Mesendoderm (in vitro differentiated cells): ENCODE measurements at regions not wholly inside any gene's neighbourhood (a gene's known extent, or its start where the extent isn't known, plus 50 kb on each side); places are given as distances from the start of the nearest gene placed in this dataset.

ENCODE experiments used
- DNase-seq: peaks from one replicate; pipeline ENCODE4 v3.0.0; 2013
- H2AK5ac ChIP-seq: 2 replicates; pipeline ENCODE4 v1.6.1; 2013; ENCODE audit warnings: low read length, inconsistent platforms
- H2BK120ac ChIP-seq: 2 replicates; pipeline ENCODE4 v1.6.1; 2013; ENCODE audit warnings: low read depth, mild to moderate bottlenecking, low read length, moderate library complexity, mixed read lengths
- H2BK15ac ChIP-seq: replicated peaks from 2 replicates; pipeline ENCODE4 v1.6.1; 2013; ENCODE audit warnings: low read depth, mild to moderate bottlenecking, moderate library complexity
- H2BK5ac ChIP-seq: 2 replicates; pipeline ENCODE4 v1.6.1; 2013; ENCODE audit warnings: low read length, inconsistent platforms
- H3K18ac ChIP-seq: 2 replicates; pipeline ENCODE4 v1.6.1; 2013; ENCODE audit warnings: mild to moderate bottlenecking, low read length, mixed read lengths
- H3K23ac ChIP-seq: one replicate; pipeline ENCODE4 v1.6.1; 2013; ENCODE audit warnings: low read length
- H3K27ac ChIP-seq: 2 replicates; pipeline ENCODE4 v1.5.1; 2013; ENCODE audit warnings: low read depth, mild to moderate bottlenecking, inconsistent platforms, low read length, moderate library complexity
- H3K27me3 ChIP-seq: 2 replicates; pipeline ENCODE4 v1.6.1; 2013; ENCODE audit warnings: low read length, control low read depth, mild to moderate bottlenecking, inconsistent platforms; ENCODE audit not compliant: insufficient read depth, poor library complexity
- H3K36me3 ChIP-seq: 2 replicates; pipeline ENCODE4 v1.6.1; 2013; ENCODE audit warnings: low read length, inconsistent platforms; ENCODE audit not compliant: control insufficient read depth, insufficient read depth
- H3K4ac ChIP-seq: one replicate; pipeline ENCODE4 v1.6.1; 2013; ENCODE audit warnings: low read depth, mild to moderate bottlenecking, low read length, moderate library complexity
- H3K4me1 ChIP-seq: 2 replicates; pipeline ENCODE4 v1.6.1; 2013; ENCODE audit warnings: low read depth, low read length, inconsistent platforms; ENCODE audit not compliant: control insufficient read depth
- H3K4me2 ChIP-seq: 2 replicates; pipeline ENCODE4 v1.6.1; 2013; ENCODE audit warnings: low read length
- H3K4me3 ChIP-seq: 2 replicates; pipeline ENCODE4 v1.5.1; 2013; ENCODE audit warnings: mild to moderate bottlenecking, low read length
- H3K56ac ChIP-seq: one replicate; pipeline ENCODE4 v1.6.1; 2013; ENCODE audit warnings: low read length
- H3K79me1 ChIP-seq: 2 replicates; pipeline ENCODE4 v1.6.1; 2013; ENCODE audit warnings: low read length, inconsistent platforms
- H3K79me2 ChIP-seq: 2 replicates; pipeline ENCODE4 v1.6.1; 2013; ENCODE audit warnings: mild to moderate bottlenecking, low read length; ENCODE audit not compliant: control insufficient read depth, insufficient read depth
- H3K9ac ChIP-seq: 2 replicates; pipeline ENCODE4 v1.6.1; 2013; ENCODE audit warnings: low read length, inconsistent platforms
- H4K5ac ChIP-seq: one replicate; pipeline ENCODE4 v1.6.1; 2013; ENCODE audit warnings: low read length
- H4K8ac ChIP-seq: one replicate; pipeline ENCODE4 v1.6.1; 2013; ENCODE audit warnings: low read depth, mild to moderate bottlenecking, control low read depth, low read length, moderate library complexity
- WGBS: extraction: QIAGEN DNeasy Blood & Tissue Kit; methylation state at CpG from one replicate; pipeline ENCODE4 v1.1.7; 2013; ENCODE audit warnings: low lambda C conversion rate, missing lambda C conversion rate; ENCODE audit not compliant: insufficient coverage; ENCODE audit errors: extremely low coverage; 5-methylcytosine and 5-hydroxymethylcytosine counted together

GRCh38 chr22:48103126-48103875 is 1340.9 kb downstream of the TBC1D22A start:
- no peak overlapping the region for H2BK120ac ChIP-seq
- no peaks in the 10 kb centered on the region for H3K79me1 ChIP-seq
- H2BK15ac ChIP-seq: no peak overlapping the region
- no peak overlapping the region for H3K18ac ChIP-seq
- H2BK5ac ChIP-seq: no peak overlapping the region
- no peak overlapping the region for H3K4ac ChIP-seq
- H2AK5ac ChIP-seq: no peak overlapping the region
- no peak overlapping the region for H3K23ac ChIP-seq
- H3K27me3 ChIP-seq: no peaks in the 10 kb centered on the region
- H3K9ac ChIP-seq: no peak overlapping the region
- H3K27ac ChIP-seq: no peak overlapping the region
- no peaks in the 10 kb centered on the region for H3K79me2 ChIP-seq
- no peak overlapping the region for H4K8ac ChIP-seq
- H3K4me1 ChIP-seq: no peaks in the 10 kb centered on the region
- no peak overlapping the region for H3K4me2 ChIP-seq
- H3K36me3 ChIP-seq: no peaks in the 10 kb centered on the region
- no peak overlapping the region for H4K5ac ChIP-seq
- no CpG with 5 or more reads among the region's 24 CpGs for WGBS
- H3K56ac ChIP-seq: no peak overlapping the region
- no peak for DNase-seq
- no peak overlapping the region for H3K4me3 ChIP-seq

DNA sequence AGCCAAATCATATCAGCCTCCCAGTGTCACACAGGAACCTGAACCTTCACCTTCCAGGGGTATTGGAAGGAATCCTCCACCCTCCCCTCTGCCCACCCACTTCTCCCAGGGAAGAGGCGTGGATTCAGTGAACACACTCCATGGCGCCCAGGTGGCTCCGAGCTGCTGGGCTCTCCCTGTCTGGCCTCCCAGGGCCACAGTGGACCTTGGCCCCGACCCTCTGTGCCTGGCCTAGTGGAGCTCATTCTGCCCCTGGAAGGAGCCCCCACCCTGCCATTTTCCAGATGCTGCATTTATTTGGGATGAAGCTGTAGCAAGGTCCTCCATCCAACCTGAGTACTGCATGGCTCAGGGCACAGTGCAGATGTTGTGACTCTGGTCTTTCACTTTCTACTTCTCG is 1340.1 kb downstream of the TBC1D22A start:
- Histone ChIP-seq H3K56ac (no peak overlapping the region), H3K23ac (no peak overlapping the region), H3K9ac (no peak overlapping the region), H3K4me2 (no peak overlapping the region), H3K79me1 (no peaks in the 10 kb centered on the region), H2BK15ac (no peak overlapping the region), H2AK5ac (no peak overlapping the region), H3K4me1 (no peaks in the 10 kb centered on the region), H3K18ac (no peak overlapping the region), H3K4ac (no peak overlapping the region), H3K27me3 (no peaks in the 10 kb centered on the region), H2BK120ac (no peak overlapping the region), H4K5ac (no peak overlapping the region), H3K27ac (no peak overlapping the region), H3K36me3 (no peaks in the 10 kb centered on the region), H3K4me3 (no peak overlapping the region), H4K8ac (no peak overlapping the region), H3K79me2 (no peaks in the 10 kb centered on the region), H2BK5ac (no peak overlapping the region)
- no peak for DNase-seq
- WGBS: no CpG with 5 or more reads among the region's 5 CpGs

- Histone ChIP-seq H3K79me2 (no peaks in the 10 kb centered on the region), H3K23ac (no peak overlapping the region), H4K5ac (no peak overlapping the region), H2AK5ac (no peak overlapping the region), H3K4ac (no peak overlapping the region), H2BK15ac (no peak overlapping the region), H2BK5ac (no peak overlapping the region), H3K4me2 (no peak overlapping the region), H3K27ac (no peak overlapping the region), H2BK120ac (no peak overlapping the region), H3K27me3 (no peaks in the 10 kb centered on the region), H3K9ac (no peak overlapping the region), H3K18ac (no peak overlapping the region), H4K8ac (no peak overlapping the region), H3K4me1 (no peaks in the 10 kb centered on the region), H3K56ac (no peak overlapping the region), H3K79me1 (no peaks in the 10 kb centered on the region), H3K36me3 (no peaks in the 10 kb centered on the region), H3K4me3 (no peak overlapping the region)
- DNase-seq: no peak
- no CpG with 5 or more reads among the region's 8 CpGs for WGBS
Measured at GRCh38 chr22:48101704-48102103, 1339.3 kb downstream of the TBC1D22A start.

DNA sequence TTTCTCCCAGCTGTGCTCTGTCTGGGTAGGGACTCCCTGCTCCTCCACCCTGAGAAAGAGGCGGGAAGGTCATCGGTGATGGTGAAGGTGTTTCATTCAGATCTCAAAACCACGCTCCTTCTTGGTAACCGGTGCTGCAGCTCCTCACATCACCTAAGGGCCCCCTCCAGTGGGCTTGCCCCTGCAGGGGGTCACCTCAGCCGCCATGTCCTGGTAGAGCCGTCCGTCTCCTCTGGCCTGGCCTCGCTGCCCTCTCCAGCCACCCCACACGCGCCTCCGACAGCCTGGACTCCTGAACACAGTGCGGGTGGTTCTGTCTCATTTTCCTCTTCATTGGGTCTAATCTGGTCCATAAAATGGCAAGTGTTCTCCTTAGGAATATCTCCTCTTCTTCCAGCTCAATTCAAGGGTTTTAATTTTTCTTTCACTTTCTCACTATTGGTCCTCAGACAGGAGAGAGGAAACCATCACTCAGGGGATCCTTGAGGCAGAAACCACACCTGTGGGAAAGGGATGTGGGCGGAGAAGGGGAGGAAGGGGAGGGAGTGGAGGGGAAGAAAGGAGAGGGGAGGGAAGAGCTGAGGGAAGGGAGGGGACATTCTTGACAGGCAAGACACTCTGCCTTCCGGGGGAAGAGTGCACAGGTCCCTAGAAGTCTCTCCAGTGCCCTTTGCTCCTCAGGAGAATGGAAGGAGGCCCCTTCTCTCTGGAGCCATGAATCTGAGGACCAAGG is 1338.4 kb downstream of the TBC1D22A start:
- DNase-seq: no peak
- no peak overlapping the region for H3K4me2 ChIP-seq
- H3K18ac ChIP-seq: no peak overlapping the region
- H3K27ac ChIP-seq: no peak overlapping the region
- no peak overlapping the region for H2AK5ac ChIP-seq
- no peaks in the 10 kb centered on the region for H3K27me3 ChIP-seq
- no peak overlapping the region for H4K8ac ChIP-seq
- no peak overlapping the region for H2BK15ac ChIP-seq
- H2BK5ac ChIP-seq: no peak overlapping the region
- H3K36me3 ChIP-seq: no peaks in the 10 kb centered on the region
- H3K79me2 ChIP-seq: no peaks in the 10 kb centered on the region
- no peak overlapping the region for H3K4ac ChIP-seq
- no peak overlapping the region for H3K4me3 ChIP-seq
- H3K56ac ChIP-seq: no peak overlapping the region
- H3K23ac ChIP-seq: no peak overlapping the region
- no peaks in the 10 kb centered on the region for H3K4me1 ChIP-seq
- no CpG with 5 or more reads among the region's 14 CpGs for WGBS
- no peaks in the 10 kb centered on the region for H3K79me1 ChIP-seq
- H2BK120ac ChIP-seq: no peak overlapping the region
- no peak overlapping the region for H4K5ac ChIP-seq
- no peak overlapping the region for H3K9ac ChIP-seq

DNA sequence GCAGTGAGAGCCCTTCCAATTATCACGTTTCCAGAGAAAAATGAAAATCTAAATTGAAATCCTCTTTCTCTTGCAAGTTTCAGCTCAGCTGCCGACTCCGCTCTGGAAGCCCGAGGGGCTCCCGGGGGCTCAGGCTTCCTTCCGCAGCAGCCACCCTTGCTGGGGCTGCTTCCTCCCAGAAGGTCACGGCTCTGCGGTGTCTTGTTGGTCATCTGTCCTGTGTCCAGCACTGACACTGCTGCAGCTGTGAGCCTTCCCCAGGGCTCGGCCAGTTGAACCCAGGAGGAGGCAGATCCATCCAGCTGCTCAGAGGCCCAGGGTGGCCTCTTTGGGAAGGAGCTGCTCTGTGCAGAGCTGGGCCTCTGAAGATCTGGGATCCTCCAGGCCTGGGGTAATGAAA is 1337.2 kb downstream of the TBC1D22A start:
- Histone ChIP-seq H3K36me3 (no peaks in the 10 kb centered on the region), H3K79me2 (no peaks in the 10 kb centered on the region), H3K4me2 (no peak overlapping the region), H3K79me1 (no peaks in the 10 kb centered on the region), H3K4me1 (no peaks in the 10 kb centered on the region), H2AK5ac (no peak overlapping the region), H2BK120ac (no peak overlapping the region), H3K9ac (no peak overlapping the region), H3K23ac (no peak overlapping the region), H3K18ac (no peak overlapping the region), H3K27me3 (no peaks in the 10 kb centered on the region), H3K4me3 (no peak overlapping the region), H4K8ac (no peak overlapping the region), H3K27ac (no peak overlapping the region), H2BK5ac (no peak overlapping the region), H3K56ac (no peak overlapping the region), H4K5ac (no peak overlapping the region), H3K4ac (no peak overlapping the region), H2BK15ac (no peak overlapping the region)
- no CpG with 5 or more reads among the region's 9 CpGs for WGBS
- no peak for DNase-seq
